GM12892 (cell line): ENCODE measurements at regions not wholly inside any gene's neighbourhood (a gene's known extent, or its start where the extent isn't known, plus 50 kb on each side); places are given as distances from the start of the nearest gene placed in this dataset.
A peak's percentile ranks its signal among the peaks of the same experiment; 100 is the strongest.
"Not testable (repeated sequence)": the region's sequence is repeated elsewhere in the genome, so short reads cannot be mapped to it uniquely, and the experiment has no call there.

Experiments
- DNase-seq: peaks from one replicate; pipeline ENCODE4 v3.0.0; 2011; ENCODE audit not compliant: insufficient read length
- FAIRE-seq: peaks from 2 replicates; lab custom pipeline; 2011; peaks lifted over from hg19 to GRCh38; lab: Jason Lieb, UNC
- POLR2A ChIP-seq: IDR thresholded peaks from 2 replicates; pipeline ENCODE4 v1.6.1; 2011; ENCODE audit warnings: low read depth, low read length, control low read depth
- POLR2AphosphoS5 ChIP-seq: IDR thresholded peaks from 2 replicates; pipeline ENCODE4 v1.6.1; 2011; ENCODE audit warnings: low read depth, low read length, control low read depth
- TAF1 ChIP-seq: IDR thresholded peaks from 2 replicates; pipeline ENCODE4 v1.6.1; 2011; ENCODE audit warnings: low read depth, mild to moderate bottlenecking, control low read depth, low read length, borderline replicate concordance

GRCh38 chrX:153266140-153266539, 55.4 kb downstream of the PNMA6F start:
- not testable (repeated sequence) for FAIRE-seq, DNase-seq

- DNase-seq, FAIRE-seq: not testable (repeated sequence)
Observed at GRCh38 chrX:153260468-153260867, 61.1 kb downstream of the PNMA6F start.

GRCh38 chrX:153253239-153253638, 68.3 kb downstream of the PNMA6F start:
- DNase-seq = not testable (repeated sequence)
- FAIRE-seq = peak; percentile 70

GRCh38 chrX:153252378-153253129, 69.0 kb downstream of the PNMA6F start:
- peak; percentile 9 for FAIRE-seq
- DNase-seq = not testable (repeated sequence)

GRCh38 chrX:153251952-153252351, 69.6 kb downstream of the PNMA6F start:
- not testable (repeated sequence) for DNase-seq
- FAIRE-seq = peak; percentile 44

- not testable (repeated sequence) for DNase-seq, FAIRE-seq
Observed at GRCh38 chrX:153250762-153251161, 70.8 kb downstream of the PNMA6F start.

- DNase-seq = no peak
- TF ChIP-seq POLR2AphosphoS5 (no peak), POLR2A (no peak), TAF1 (no peak)
- FAIRE-seq = no peak
Observed at GRCh38 chrX:153245288-153245731, 66.2 kb downstream of the MAGEA1 start.

- no peak for FAIRE-seq
- DNase-seq = no peak
- TF ChIP-seq TAF1 = no peak
- TF ChIP-seq POLR2A = no peak
- no peak for TF ChIP-seq POLR2AphosphoS5
Observed at GRCh38 chrX:153244767-153245166, 65.7 kb downstream of the MAGEA1 start.

GRCh38 chrX:153238361-153238760, 59.3 kb downstream of the MAGEA1 start:
- TF ChIP-seq TAF1 (no peak), POLR2A (no peak), POLR2AphosphoS5 (no peak)
- FAIRE-seq = no peak
- DNase-seq = no peak
